ENCODE measurements at regions not wholly inside any gene's neighbourhood (a gene's known extent, or its start where the extent isn't known, plus 50 kb on each side); places are given as distances from the start of the nearest gene placed in this dataset.

DNA sequence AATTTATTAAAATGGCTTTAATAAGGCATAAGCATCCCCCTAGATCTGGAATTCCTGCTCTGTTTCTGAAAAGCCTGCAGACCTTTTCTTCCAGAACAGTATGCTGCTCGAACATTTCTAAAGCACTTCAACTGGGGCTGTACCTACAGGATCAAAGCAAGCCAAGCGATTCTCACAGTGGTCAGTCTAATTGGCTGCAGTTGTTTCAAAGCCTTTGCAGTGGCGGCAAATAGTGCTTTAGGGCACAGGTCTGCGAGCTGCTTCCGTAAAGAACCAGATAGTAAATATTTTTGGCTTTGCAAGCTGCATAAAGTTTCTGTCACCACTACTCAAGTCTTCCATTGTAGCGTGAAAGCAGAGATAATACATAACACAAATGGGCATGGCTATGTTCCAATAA lies 88.9 kb upstream of the FBXL4 start:
- DNase-seq, result no peak

DNA sequence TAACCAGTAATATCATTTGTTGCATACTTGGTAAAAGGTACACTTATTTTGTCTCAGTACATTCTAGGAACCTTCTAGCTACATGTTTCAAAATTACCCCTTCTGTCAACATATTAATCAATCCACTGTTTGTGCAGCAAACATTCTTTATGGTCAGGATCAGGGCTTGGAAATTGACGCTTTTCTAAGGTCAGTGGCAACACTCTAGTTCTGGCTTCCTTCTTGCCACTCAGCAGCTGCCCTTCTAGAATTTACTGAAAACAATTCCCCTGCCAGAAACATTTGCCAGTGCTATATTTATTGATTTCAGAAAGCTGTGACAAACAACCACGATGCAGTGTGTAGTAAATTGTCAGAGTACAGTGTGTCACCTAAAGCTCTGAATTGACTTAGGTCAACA lies 84.7 kb upstream of the FBXL4 start:
- no peak for DNase-seq

DNA sequence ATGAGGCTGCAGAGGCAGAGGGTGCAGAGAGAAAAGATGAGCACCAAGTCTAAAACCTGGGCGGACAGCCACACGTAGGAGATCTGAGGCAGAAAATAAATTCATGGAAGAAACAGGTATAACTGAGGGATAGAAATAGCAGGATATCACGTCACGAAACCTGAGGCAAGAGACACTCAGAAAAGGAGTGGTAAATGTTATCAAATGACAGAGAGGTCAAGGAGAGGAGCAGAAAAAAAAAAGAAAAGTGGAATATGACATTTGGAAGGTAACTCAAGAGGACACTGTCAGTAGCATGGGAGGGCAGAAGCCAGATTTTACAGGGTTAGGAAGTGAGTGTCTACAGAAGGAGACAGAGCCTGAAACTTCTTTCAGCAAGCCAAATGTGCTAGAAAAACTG lies 84.2 kb upstream of the FBXL4 start:
- DNase-seq, result no peak

DNA sequence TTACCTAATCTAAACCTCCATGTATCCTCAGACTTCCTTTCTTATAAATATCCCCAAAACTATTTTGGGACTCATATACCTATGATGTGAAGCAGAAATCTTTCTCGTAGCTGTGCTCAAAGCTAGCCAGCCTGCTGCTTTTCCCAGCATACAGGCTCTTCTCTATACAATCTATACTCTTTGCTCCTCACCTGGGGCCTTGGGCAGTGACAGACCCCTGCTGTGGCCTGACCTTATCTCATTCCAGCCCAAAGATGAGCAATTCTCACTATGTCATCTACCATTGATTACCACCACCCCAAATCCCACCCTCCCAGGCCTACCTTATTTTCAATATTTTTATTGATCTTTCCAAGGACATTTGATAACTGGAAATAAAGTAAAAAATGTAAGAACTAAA lies 83.2 kb upstream of the FBXL4 start:
- DNase-seq, result no peak

DNA sequence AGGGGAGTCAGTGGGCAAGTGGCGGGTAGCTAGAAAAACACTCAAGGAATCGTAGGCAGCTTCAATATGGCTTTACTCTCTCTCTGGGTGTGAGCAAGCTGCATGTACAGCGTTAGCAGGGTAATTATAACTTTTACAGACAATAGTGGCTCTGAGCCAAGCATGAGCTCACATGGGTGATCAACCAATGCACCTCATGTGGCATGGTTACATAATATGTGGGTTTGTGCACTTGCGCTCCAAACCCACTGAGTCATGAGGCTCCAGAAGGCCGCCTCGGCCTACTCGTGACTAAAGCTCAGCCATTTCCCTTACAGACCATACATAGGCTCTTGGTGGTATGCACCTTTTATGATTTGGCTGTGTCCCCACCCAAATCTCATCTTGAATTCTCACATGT lies 78.4 kb upstream of the FBXL4 start:
- DNase-seq, result no peak

DNA sequence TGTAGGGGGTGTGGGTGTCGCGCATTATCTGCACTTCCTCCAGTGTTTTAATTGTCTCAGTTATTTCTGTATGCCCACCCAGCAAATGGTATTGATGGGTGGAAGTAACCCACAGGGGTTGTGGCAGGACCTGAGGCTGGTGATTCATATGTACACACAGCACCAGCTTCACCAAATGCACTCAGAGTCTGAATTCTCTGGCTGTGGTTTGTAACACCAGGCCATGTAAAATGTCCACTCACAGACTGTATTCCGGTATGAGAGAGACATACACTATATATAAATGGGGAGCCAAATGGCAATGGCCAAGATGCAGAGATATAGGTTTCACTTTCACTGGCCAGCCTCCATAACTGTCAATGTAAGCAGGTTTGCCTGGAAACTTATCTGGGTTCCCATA lies 76.3 kb upstream of the FBXL4 start:
- DNase-seq, result no peak

DNA sequence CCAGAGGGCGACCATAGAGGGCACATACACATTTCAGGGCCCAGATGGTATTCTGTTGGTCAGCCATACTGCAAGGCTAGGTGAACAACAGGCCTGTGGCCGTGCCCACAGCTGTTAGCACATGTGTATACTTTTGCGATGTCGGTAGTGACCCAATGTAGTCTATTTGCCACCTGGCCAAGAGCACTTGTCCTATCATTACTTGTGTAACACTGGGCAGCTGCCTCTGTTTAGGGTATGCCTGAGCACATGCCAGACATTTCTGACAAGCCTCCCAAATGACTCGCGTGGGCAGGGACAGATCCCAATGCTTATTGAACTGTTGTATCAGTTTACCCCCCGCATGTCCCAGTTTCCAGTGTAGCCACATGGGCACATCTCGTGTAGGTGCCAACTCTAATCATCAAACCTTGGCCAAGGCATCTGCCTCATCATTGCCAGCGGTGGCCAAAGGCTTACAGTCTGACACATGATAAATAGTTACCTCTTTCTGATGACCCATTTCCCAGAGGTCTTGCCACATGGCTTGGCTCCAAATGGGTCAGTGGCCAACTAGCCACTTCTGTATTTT lies 74.4 kb upstream of the FBXL4 start:
- DNase-seq, result no peak

DNA sequence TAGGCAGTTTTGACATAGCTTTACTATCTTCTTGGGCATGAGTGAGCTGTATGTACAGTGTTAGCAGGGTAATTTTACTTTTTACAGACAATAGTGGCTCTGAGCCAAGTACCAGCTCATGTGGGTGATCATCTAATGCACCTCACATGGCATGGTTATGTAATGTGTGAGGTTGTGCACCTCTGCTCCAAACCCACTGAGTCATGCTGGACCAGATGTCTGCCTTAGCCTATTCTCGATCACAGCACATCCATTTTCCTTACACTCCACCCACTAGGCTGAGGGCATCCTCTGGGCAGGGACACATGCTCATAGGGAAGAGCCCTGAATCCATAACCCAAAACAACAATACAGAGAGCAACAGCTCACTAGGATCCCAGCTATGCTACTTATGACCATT lies 71.6 kb upstream of the FBXL4 start:
- no peak for DNase-seq

DNA sequence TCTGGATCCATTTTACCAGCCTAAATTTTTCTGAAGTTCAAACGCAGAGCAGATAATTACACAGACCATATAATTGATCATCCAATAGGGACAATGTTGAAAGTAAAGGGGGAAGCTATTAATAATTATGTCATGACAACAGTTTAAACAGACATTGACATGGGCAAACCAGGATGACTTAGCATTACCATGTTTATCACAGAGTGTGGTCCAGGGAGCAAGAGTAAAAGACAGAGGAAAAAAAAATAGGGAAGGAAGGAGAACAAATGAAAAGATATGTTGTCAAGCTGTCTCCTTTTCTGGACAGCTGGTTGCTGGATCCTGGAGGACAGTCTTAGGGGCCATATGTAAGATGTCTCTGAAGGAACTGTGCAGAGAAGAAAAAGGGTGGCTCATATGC lies 69.4 kb upstream of the FBXL4 start:
- no peak for DNase-seq

DNA sequence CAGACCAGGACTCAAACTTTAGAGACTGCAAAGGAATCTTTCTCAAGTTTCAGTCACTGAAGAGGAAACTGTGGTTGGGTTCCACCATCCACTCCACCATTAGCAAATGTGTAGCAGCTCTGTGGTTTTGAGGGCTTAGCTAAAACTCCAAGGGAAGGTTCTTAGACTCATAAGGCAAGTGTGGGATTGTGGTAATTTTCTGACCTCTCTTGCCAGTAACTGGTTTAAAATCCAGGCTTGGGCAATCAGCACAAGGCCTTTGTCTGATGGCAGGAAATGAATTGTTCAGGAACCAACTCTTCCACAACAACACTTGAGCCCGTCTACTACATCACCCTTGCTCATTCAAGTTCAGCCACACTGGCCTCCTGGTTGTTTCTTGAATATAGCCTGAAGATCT lies 68.6 kb upstream of the FBXL4 start:
- no peak for DNase-seq

DNA sequence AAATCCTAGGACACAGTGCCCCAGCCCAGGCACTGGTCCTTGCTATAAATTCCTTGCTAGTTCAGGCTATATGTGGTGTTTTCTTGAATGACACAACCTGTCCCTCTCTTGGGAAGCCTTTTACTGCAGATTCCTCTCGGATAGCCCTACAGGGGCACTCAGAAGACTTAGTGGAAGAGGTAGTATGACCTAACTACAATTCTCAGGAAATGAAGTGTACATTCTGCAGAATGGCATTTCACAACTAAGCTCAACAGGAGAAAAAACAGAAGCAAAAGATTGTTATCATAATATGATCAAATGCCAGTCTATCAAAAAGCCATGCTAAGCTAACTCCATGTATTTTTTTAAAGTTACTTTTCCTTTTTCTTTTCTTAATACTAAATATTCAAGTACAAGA lies 66.3 kb upstream of the FBXL4 start:
- DNase-seq, result no peak

DNA sequence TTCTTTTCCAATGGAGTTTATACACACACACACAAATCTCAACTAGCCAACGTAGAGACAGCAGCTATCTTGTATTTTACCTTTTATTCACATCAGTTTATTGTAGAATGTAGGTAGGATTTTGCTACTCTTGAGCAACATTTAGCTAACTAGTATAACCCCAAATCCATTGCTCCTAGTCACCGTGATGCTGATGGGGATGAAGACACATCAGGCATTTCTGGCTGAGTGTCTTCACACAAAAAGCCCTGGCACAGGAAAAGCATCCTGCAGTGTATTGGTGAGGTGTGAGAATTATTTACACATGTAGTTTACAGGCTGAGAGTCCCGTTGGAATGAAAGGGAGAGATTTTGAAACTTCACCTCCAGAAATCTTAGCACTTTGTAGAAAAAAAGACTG lies 65.9 kb upstream of the FBXL4 start:
- DNase-seq, result no peak

DNA sequence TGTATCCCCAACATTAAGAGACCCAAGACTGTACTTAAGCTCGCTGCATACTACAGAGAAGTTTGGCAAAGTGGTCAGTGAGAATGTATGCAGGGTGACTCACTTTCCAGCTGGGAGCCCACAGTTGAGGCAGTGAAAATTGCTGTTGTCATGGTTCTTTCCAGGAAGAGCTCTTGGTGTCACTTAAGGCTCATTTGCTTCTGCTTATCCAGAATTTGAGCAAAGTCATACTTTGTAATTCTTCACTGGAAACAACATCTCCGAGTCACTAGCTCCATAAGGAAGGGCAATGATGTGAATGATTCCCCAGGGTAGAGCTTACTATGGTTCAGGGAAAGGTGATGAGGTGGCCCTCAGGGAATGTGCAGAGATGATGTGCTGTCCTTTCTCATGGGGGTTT lies 65.4 kb upstream of the FBXL4 start:
- DNase-seq, result no peak

DNA sequence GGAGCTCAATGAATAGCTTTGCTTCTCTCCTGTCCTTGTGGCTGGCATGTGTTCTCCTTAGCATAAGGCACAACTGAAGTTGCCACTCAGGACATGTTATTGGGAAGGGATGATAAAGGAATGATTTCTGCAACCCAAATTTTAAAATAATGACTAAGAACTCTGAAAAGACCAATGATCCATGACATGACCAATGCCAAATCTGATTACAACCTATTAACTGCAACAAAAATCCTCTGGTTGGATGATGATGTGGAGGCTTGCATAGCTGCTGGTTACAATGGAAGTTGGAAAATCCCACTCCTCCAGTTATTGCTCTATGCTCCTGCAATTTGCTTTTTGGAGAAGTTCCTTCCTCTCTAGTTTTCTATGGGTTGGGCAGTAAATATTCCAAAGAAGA lies 63.4 kb upstream of the FBXL4 start:
- DNase-seq, result no peak

DNA sequence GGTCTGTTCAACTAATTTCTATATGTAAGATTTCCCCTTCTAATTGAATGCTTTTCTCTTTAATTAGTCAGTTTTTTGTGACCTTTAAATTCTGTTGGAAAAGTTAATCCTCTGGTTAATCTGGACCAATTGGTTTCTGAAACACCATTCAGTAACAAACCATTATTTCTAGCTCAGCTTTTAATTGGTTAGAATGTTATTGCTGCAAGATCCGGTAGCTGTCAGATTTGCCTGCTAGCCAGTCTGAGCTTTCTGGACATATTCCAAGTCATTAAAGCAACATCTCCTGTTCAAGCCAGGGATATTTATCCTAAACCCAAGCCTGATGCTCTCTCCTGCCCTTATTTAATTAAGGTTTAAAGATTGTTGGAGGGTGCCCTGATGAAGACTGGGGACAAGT lies 55.1 kb upstream of the FBXL4 start:
- DNase-seq, result no peak

DNA sequence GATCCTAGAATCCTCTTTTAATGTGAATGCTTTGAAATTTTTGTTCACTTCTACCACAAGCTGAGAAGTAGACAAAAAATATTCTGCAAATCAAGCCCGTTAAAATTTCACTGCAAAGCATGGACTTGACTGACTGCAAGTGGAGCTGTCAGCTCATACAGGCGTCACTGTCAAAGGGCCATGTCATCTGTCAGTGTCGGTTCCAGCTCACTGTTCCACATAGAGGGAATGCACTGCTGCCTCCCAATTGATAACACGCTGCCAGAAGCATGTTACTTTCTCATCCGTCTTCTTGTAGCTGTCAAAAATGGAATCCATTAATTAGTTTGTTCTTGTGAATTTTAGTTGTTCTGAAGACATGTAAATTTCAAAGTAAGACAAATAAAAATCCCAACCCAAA lies 50.4 kb upstream of the FBXL4 start:
- DNase-seq, result no peak
